Stomach (tissue), 8 donors: ENCODE measurements at regions not wholly inside any gene's neighbourhood (a gene's known extent, or its start where the extent isn't known, plus 50 kb on each side); places are given as distances from the start of the nearest gene placed in this dataset.

Experiments
- DNase-seq, 2 donors: peaks; one replicate each; pipeline versions ENCODE4 v3.0.0 to v3.0.0-alpha.2; 2013 to 2019
- H3K27ac ChIP-seq, 5 donors: fragments of 200-600 bp in 4 of 5; sonication (generic) in 4 of 5; one replicate each; pipeline ENCODE4 v1.5.1; 2013 to 2019; ENCODE audit warnings: mild to moderate bottlenecking in 1 of 5, moderate library complexity in 1 of 5
- H3K27me3 ChIP-seq, 3 donors: fragments of 200-600 bp; sonication (generic); one replicate each; pipeline ENCODE4 v1.5.1; 2017 to 2019; ENCODE audit warnings: mixed run types in 1 of 3
- H3K36me3 ChIP-seq, 4 donors: fragments of 200-600 bp; sonication (generic); 1 replicate in 3 of 4; 2 replicates in 1 of 4; pipeline ENCODE4 v1.5.1; 2016 to 2019
- H3K4me1 ChIP-seq, 4 donors: fragments of 200-600 bp; sonication (generic); one replicate each; pipeline ENCODE4 v1.5.1; 2016 to 2019
- H3K4me3 ChIP-seq, 4 donors: fragments of 200-600 bp; sonication (generic) in 3 of 4; one replicate each; pipeline ENCODE4 v1.5.1; 2016 to 2019; ENCODE audit warnings: mild to moderate bottlenecking in 1 of 4
- H3K9me3 ChIP-seq, 4 donors: fragments of 200-600 bp; sonication (generic); one replicate each; pipeline ENCODE4 v1.5.1; 2016 to 2019
- CTCF ChIP-seq, 7 experiments: fragments of 450-650 bp in 4 of 7; fragments of 200-600 bp in 3 of 7; sonication (generic) in 3 of 7; IDR thresholded peaks; one replicate each; pipeline ENCODE4 v1.5.1; 2016 to 2019; ENCODE audit warnings: antibody characterized with exemption in 7 of 7, control low read depth in 2 of 7, mild to moderate bottlenecking in 1 of 7
- EP300 ChIP-seq: sonication (generic); formaldehyde crosslinking; IDR thresholded peaks from one replicate; pipeline ENCODE4 v1.6.1; 2017; ENCODE audit warnings: antibody characterized with exemption
- POLR2A ChIP-seq, 4 donors: fragments of 450-650 bp; IDR thresholded peaks; one replicate each; pipeline ENCODE4 v1.6.1; 2016; ENCODE audit warnings: antibody characterized with exemption in 4 of 4, control low read depth in 2 of 4, mild to moderate bottlenecking in 1 of 4, moderate library complexity in 1 of 4
- POLR2AphosphoS5 ChIP-seq, 3 donors: sonication (generic); formaldehyde crosslinking; IDR thresholded peaks; one replicate each; pipeline ENCODE4 v1.6.1; 2016; ENCODE audit warnings: antibody characterized with exemption in 3 of 3
- WGBS, 5 donors: extraction: QIAGEN DNeasy Blood & Tissue Kit in 3 of 5; methylation state at CpG; one replicate each; pipeline versions ENCODE4 v1.1.5 to v1.1.7; 2013 to 2018; 5-methylcytosine and 5-hydroxymethylcytosine counted together
- intact Hi-C: fragments of 100-400 bp; cut with DNase I; formaldehyde crosslinking; loops from one replicate; pipeline ENCODE4 v1.15.1; 2023; ENCODE audit warnings: low total_unique reads
- donor health status: healthy with polysubstance abuse.
- donor health status: Bipolar disorder and iron deficiency.
- donor health status: healthy.

- peak in 1 of 2 donors; percentile 20 for DNase-seq
- Histone ChIP-seq H3K4me1 (peaks cover 4 to 12% (median 11%) of the 10 kb centered on the region in 4 donors), H3K4me3 (no peak overlapping the region), H3K36me3 (no peaks in the 10 kb centered on the region), H3K27me3 (peaks cover 0 to 19% (median 0%) of the 10 kb centered on the region in 3 donors), H3K9me3 (no peaks in the 10 kb centered on the region), H3K27ac (no peak overlapping the region)
- no peak for TF ChIP-seq CTCF (IDR thresholded peaks at IDR 0.05)
- no peak for TF ChIP-seq EP300
- no peak for TF ChIP-seq POLR2A (IDR thresholded peaks at IDR 0.05)
- no peak for TF ChIP-seq POLR2AphosphoS5 (IDR thresholded peaks at IDR 0.05)
- intact Hi-C loops = no loop called here
- 86 to 92% (median 91%) methylated on average over 8 to 10 of the region's 10 CpGs for WGBS, 5 donors
These were observed 56.9 kb upstream of the SHH start for GRCh38 chr7:155868955-155869783.

GRCh38 chr7:155867734-155868400, 55.6 kb upstream of the SHH start:
- DNase-seq = peak in 1 of 2 donors; percentile 31
- peaks cover 4 to 13% (median 13%) of the 10 kb centered on the region in 4 donors for H3K4me1 ChIP-seq
- no peak overlapping the region for H3K4me3 ChIP-seq
- no peaks in the 10 kb centered on the region for H3K9me3 ChIP-seq
- no peaks in the 10 kb centered on the region for H3K36me3 ChIP-seq
- WGBS, 5 donors = 52 to 85% (median 77%) methylated on average over 6 of the region's 6 CpGs
- intact Hi-C loops = no loop called here
- TF ChIP-seq CTCF (IDR thresholded peaks at IDR 0.05) = no peak
- TF ChIP-seq POLR2AphosphoS5 (IDR thresholded peaks at IDR 0.05) = no peak
- TF ChIP-seq EP300 = no peak
- no peak for TF ChIP-seq POLR2A (IDR thresholded peaks at IDR 0.05)
- H3K27ac ChIP-seq = peak overlapping the region; percentile 63 to 78 (median 68)
- peaks cover 0 to 29% (median 0%) of the 10 kb centered on the region in 3 donors for H3K27me3 ChIP-seq

GRCh38 chr7:155867280-155867679, 55.0 kb upstream of the SHH start:
- TF ChIP-seq POLR2AphosphoS5 (IDR thresholded peaks at IDR 0.05) (peak in 2 of 3 donors; percentile 28 to 64), EP300 (no peak)
- Histone ChIP-seq H3K36me3 (no peaks in the 10 kb centered on the region), H3K9me3 (no peaks in the 10 kb centered on the region), H3K4me1 (peaks cover 4 to 19% (median 15%) of the 10 kb centered on the region in 4 donors), H3K4me3 (no peak overlapping the region), H3K27me3 (peaks cover 0 to 34% (median 0%) of the 10 kb centered on the region in 3 donors), H3K27ac (peak overlapping the region; percentile 63 to 78 (median 68))
- 25 to 53% (median 38%) methylated on average over 3 of the region's 3 CpGs for WGBS, 5 donors
- peak; percentile 34 to 81 for DNase-seq
- intact Hi-C loops = no loop called here

GRCh38 chr7:155865830-155866525, 53.7 kb upstream of the SHH start:
- 28 to 54% (median 34%) methylated on average over 17 to 19 of the region's 19 CpGs for WGBS, 5 donors
- H3K4me1 ChIP-seq = peaks cover 12 to 30% (median 25%) of the 10 kb centered on the region in 4 donors
- intact Hi-C loops = no loop called here
- peak; percentile 73 to 79 for DNase-seq
- peak in 2 of 3 donors; percentile 37 to 48 for TF ChIP-seq POLR2AphosphoS5 (IDR thresholded peaks at IDR 0.05)
- no peak for TF ChIP-seq CTCF (IDR thresholded peaks at IDR 0.05)
- TF ChIP-seq POLR2A (IDR thresholded peaks at IDR 0.05) = no peak
- no peak for TF ChIP-seq EP300
- peak overlapping the region; percentile 33 to 78 (median 50) for H3K27ac ChIP-seq
- H3K9me3 ChIP-seq = no peaks in the 10 kb centered on the region
- peaks cover 0 to 43% (median 0%) of the 10 kb centered on the region in 3 donors for H3K27me3 ChIP-seq
- H3K4me3 ChIP-seq = no peak overlapping the region
- no peaks in the 10 kb centered on the region for H3K36me3 ChIP-seq
